ENCODE measurements at regions not wholly inside any gene's neighbourhood (a gene's known extent, or its start where the extent isn't known, plus 50 kb on each side); places are given as distances from the start of the nearest gene placed in this dataset.

DNA sequence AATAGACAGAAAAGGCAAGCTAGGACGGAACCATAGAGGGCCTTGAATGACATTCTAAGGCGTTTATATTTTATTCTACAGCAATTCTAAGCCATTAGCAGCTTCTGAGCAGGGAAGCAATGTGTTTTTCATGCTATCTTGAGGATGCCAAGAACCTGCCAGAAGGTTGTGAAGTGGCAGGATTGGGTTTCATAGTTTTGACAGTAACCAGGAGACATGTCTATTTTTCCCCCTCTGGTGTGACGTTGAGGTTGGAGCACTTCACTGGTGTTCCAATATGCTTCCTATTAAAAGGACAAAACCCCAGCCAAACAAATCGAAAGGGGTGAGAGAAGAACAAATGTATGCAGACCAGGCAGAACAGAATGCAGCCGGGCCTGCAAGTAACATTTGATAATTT, 148.2 kb downstream of the SPATA19 start:
- H3K27ac ChIP-seq = no peak overlapping the region
- TF ChIP-seq, protein P1, sequence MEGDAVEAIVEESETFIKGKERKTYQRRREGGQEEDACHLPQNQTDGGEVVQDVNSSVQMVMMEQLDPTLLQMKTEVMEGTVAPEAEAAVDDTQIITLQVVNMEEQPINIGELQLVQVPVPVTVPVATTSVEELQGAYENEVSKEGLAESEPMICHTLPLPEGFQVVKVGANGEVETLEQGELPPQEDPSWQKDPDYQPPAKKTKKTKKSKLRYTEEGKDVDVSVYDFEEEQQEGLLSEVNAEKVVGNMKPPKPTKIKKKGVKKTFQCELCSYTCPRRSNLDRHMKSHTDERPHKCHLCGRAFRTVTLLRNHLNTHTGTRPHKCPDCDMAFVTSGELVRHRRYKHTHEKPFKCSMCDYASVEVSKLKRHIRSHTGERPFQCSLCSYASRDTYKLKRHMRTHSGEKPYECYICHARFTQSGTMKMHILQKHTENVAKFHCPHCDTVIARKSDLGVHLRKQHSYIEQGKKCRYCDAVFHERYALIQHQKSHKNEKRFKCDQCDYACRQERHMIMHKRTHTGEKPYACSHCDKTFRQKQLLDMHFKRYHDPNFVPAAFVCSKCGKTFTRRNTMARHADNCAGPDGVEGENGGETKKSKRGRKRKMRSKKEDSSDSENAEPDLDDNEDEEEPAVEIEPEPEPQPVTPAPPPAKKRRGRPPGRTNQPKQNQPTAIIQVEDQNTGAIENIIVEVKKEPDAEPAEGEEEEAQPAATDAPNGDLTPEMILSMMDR (conservative IDR thresholded peaks at IDR 0.05) = no peak

DNA sequence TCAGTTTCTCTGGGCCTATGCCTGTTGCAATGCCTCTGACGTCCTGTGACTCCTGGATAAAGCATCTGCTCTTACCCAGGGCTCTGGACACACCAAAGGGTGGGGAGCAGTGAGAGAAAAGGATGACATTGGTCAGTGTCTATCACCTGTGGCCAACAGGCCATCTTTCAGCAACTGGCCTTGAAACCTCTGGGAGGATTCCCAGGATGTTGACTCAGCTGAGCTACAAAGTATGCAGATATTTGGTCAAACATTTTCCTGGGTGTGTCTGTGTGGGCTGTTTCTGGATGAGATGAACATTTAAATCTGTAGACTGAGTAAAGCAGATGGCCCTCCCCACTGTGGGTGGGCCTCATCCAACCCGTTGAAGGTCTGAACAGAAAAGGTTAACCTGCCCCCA, 149.9 kb downstream of the SPATA19 start:
- no peak overlapping the region for H3K27ac ChIP-seq
- TF ChIP-seq, protein P1 (conservative IDR thresholded peaks at IDR 0.05) = no peak

DNA sequence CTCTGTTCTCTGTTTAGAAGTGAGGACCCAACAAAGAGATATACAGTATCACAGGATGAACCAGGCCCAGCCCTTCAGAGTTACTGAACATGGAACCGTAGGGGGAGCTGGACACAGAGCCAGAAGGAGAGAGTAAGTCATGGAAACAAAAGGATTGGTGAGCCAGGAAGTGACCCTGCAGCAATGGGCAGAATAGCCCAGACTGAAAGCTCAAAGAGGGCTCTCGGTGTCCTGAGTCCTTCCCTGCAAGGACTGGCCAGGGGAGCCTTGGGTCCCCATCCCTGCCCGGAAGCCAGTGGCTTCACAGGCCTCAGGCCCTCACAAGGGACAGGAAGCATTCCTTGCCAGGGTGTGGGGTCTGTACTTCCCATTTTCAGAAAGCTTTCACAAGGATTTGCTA, 150.6 kb downstream of the SPATA19 start:
- H3K27ac ChIP-seq = no peak overlapping the region
- TF ChIP-seq, protein P1 (conservative IDR thresholded peaks at IDR 0.05) = no peak

DNA sequence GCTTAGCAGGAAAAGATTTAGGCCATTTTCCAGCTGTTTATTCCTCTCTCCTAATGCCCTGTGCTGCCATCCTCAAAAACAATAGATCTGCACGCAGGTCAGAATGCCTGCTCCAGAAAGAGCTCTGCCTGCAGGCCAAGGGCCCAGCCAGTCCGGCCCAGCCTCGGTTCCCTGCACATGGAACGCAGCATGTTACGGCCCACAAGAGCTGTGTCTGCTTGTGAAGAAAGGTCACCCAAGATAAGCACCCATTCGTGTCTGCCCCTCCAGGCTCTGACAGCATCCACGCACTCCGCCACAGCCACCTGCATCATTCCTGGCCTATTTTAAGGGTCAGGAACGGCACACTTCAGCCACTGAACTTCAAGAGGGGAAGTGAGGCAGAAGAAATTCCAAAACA, 152.2 kb downstream of the SPATA19 start:
- TF ChIP-seq, protein P1 (conservative IDR thresholded peaks at IDR 0.05) = no peak

DNA sequence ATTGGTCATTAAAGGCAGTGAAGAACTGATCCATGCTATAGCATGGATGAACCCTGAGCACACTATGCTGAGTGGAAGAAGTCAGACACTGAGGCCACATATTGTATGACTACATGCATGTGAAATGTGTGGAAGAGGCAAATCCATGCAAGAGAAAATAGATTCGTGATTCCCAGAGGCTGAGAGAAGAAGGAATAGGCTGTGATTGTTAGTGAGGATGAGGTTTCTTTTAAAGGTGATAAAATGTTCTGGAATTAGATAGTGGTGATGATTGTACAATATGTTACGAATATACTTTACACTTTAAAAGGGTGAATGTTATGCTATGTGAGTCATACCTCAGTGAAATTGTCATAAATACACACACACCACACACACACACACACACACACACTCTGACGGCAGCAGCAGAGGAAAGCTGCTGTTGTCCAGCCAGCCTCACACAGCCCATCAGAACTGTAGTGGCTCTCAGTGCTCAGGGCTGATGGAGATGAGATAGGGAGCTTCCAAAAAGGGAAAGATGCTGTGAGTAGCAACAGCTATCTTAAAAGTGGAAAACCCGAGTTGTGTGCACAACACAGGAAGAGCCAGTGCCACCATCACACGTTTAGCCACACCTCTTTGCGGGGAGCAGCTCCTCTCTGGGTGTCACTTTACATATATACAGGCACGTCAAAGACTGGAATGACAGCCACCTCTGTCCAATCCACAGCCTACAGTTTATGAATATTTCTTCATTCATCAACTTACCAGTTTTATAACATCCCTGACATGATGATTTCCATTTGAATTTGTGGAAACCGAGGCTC, 153.0 kb downstream of the SPATA19 start:
- TF ChIP-seq, protein P1 (conservative IDR thresholded peaks at IDR 0.05) = no peak
- H3K27ac ChIP-seq = no peak overlapping the region

More for the DNA sequence above, 152.2 kb downstream of the SPATA19 start:
- H3K27ac ChIP-seq = no peak overlapping the region

DNA sequence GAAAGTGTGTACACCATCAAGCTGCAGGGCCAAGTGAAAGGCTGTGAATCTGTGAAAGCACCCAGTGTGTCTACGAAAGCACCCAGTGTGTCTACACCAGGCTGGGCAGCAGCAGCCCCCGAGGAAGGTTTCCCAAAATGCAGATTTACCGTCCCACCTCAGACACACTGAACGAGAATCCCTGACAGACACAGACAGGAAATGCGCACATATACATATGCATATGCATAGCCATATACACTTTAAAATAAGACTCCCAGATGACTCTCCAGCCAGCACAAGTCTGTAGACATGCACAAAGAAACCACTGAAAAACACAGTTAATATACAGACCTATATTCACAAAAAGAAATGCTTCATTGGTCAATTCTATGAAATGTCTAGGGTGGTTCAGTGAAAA, 155.5 kb upstream of the OPCML start:
- H3K27ac ChIP-seq = no peak overlapping the region
- TF ChIP-seq, protein P1 (conservative IDR thresholded peaks at IDR 0.05) = no peak

DNA sequence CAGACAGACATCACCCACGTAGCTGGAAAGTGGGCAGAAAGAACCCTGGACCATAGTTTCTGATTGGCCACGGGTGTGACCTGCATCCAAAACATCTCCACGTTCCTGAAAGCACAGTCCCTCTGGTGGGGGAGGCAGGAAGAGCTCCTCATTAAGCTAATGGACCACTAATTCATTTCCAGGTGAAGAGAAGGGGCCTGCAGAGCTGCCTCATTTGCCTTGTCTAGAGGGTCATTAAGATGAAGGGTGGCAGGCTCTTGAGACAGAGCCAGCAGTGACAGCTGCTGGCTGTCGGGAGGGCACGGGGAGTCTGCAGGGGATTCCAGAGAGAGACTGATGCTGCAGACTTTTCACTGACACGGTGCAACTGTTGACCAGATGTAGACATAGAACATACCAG, 149.6 kb upstream of the OPCML start:
- H3K27ac ChIP-seq = no peak overlapping the region
- TF ChIP-seq, protein P1 (conservative IDR thresholded peaks at IDR 0.05) = no peak
